GM23248 (cell line): ENCODE measurements at regions not wholly inside any gene's neighbourhood (a gene's known extent, or its start where the extent isn't known, plus 50 kb on each side); places are given as distances from the start of the nearest gene placed in this dataset.
"Not testable (repeated sequence)": the region's sequence is repeated elsewhere in the genome, so short reads cannot be mapped to it uniquely, and the experiment has no call there.

Experiments
- EZH2 ChIP-seq: fragments of 200-600 bp; sonication (generic); IDR thresholded peaks from 2 replicates; pipeline ENCODE4 v1.6.1; 2018; ENCODE audit warnings: antibody characterized with exemption, mild to moderate bottlenecking; ENCODE audit not compliant: insufficient read depth, poor library complexity, severe bottlenecking
- EZH2phosphoT487 ChIP-seq: fragments of 200-600 bp; sonication (generic); IDR thresholded peaks from 2 replicates; pipeline ENCODE4 v1.6.1; 2018; ENCODE audit warnings: antibody characterized with exemption, moderate library complexity, mild to moderate bottlenecking, low read depth; ENCODE audit not compliant: insufficient read depth

DNA sequence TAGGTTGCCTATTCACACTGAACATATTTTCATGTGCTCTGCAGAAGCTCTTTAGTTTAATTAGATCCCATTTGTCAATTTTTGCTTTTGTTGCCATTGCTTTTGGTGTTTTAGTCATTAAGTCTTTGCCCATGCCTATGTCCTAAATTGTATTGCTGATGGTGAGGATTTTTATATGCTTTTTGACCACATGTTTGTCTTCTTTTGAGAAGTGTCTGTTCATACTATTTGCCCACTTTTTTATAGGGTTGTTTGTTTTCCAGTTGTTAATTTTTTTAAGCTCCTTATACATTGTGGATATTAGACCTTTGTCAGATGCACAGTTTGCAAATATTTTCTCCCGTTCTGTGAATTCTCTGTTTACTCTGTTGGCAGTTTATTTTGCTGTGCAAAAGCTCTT lies 84.5 kb upstream of the LRIF1 start:
- TF ChIP-seq EZH2, EZH2phosphoT487: not testable (repeated sequence)
